ENCODE measurements at regions not wholly inside any gene's neighbourhood (a gene's known extent, or its start where the extent isn't known, plus 50 kb on each side); places are given as distances from the start of the nearest gene placed in this dataset.

DNA sequence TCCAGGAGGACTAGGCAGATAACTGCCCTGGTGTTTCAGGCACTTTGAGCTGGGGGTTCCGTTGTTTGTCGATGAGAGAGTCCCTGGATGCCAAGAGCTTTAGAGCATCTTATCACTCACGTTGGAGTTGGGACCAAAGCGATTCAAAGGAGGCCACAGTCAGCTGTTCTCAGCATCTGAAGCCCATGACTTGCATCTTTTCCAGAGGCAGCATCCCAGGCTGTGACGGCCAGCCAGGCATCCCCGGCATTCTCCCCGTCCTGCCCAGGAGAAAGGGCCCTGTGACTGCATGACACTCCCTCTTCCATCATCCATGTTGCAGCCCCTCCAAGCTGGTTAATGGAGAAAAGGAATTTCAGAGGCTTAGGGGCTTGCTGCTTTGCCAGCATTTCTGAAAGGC is 520.3 kb downstream of the CDH26 start:
- DNase-seq (ENCODE audit: low spot score): no peak

DNA sequence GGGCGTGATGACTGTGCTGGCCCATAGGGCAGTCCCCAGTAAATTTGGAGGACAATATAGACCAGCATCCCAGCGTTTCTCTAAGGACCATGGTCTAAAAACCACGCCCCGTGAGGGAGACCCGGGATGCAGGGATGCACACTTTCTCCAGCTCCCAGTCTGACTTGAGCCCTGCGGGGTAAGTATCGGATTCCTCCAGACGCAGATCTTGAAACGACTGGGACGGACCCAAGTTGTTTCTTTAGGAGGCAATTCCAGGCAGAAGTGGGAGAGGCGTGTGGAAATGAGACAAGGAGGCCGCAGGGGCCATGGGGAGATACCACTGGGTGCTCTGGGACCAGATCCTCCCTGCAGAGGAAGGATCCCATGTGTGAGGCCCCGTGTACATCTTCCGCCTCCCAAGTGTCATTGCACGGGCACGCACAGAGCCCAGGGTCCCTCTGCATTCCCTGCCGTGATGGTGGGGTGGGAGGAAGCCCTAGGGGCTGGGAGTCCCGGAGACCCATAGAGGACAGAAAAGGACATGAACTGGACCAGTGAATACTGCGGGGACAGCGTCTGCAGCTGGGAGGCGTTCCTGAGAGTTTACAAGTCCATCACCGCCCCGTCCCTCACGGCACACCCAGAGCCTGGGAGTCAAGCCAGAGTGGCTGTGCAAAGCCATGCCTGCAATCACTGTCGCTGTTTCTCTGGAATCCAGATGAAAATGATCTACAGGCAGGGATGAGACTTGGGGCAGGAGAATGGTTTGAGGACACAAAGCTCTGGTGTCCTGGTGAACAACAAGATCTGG is 522.9 kb downstream of the CDH26 start:
- no peak for DNase-seq (ENCODE audit: low spot score)

DNA sequence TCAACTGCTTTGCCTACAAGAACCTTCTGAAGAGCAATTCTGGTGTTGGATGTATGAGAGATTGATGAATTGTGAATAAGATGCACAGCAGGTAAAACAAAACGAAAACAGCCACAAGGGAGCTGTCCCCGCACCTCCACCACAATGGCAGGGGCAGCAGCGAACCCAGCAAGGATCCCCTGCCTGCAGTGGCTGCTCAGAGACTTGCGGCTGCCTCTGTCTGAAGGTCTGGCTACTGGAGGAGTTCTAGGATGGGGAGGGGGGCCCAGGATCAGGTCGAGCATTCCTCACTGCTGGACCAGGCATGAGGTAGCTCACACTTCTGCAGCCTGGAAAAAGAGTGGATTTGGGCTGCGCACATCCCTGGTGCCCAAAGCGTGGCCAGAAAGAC is 523.5 kb downstream of the CDH26 start:
- DNase-seq (ENCODE audit: low spot score): no peak

DNA sequence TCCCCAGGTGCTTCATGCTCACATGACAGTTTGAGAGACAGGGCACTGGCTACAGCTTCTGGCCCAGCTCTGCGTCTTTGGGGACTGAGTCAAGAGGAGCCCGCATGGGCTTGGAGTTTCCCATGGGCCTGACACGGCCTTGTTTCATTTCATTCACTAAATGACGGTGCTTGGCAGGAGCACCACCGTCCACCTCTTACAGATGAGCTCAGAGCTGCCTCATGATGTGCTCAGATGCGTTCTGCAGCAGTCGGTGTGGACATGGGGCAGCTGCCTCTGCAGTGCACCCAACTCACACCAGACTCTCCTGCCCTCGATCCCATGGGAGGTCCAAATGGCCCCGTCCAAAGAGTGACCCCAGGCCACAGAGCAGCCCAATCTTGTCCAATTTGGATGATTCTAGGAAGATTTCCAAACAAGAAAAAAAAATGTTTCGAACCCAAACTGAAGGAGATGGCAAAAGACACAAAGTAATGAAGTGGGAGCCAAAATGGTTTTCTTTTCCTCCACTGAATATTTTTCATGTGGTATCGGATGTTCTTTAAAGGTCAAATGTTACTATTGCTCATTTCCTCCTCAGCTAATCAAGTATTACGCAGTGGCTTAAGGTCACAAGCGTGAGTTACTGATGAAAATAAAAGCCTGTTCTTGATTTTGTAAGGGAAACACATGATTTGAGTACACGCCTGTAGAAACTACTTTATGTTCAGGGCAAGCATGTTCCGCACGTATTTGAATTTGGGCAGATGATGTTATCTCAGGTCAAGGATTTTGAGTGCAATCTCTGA is 524.2 kb downstream of the CDH26 start:
- no peak for DNase-seq (ENCODE audit: low spot score)

DNA sequence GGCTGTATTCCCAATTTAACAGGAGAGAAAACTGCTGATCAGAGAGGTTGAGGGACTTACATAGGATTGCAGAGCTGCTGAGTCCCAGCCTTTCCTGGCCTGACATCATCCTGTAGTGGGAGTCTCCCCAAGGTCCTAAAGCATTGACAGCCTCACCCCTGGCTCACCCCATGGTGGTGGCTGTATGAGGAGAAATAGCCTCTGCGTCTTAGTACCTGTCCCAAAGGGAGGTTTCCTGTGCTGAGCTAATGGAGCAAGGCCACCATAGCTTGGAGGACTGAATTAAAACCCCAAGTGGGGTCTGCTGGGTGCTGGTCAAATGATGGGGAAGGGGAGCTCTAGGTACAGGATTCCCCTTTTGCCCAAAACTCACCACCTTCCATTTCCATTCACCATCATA is 525.1 kb downstream of the CDH26 start:
- no peak for DNase-seq (ENCODE audit: low spot score)

DNA sequence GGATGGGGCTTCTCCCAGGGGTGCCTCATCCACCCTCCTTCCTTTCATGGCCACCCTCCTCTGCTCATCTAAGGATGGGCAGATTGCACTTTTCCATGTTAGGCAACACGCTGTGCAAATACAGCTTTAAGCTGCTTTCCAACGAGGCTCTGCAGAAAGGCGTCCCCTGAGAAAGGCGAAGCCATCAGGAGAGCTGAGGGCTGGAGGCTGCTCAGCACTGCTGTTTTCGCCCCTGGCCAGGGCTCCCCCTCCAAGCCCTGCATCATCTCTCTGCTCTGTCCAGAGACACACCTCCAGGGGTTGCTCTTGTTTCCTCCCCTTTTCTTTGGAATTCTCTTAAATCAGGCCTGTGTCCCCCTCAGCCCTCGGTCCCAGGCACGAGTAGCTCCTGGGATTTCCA is 526.1 kb downstream of the CDH26 start:
- no peak for DNase-seq (ENCODE audit: low spot score)

DNA sequence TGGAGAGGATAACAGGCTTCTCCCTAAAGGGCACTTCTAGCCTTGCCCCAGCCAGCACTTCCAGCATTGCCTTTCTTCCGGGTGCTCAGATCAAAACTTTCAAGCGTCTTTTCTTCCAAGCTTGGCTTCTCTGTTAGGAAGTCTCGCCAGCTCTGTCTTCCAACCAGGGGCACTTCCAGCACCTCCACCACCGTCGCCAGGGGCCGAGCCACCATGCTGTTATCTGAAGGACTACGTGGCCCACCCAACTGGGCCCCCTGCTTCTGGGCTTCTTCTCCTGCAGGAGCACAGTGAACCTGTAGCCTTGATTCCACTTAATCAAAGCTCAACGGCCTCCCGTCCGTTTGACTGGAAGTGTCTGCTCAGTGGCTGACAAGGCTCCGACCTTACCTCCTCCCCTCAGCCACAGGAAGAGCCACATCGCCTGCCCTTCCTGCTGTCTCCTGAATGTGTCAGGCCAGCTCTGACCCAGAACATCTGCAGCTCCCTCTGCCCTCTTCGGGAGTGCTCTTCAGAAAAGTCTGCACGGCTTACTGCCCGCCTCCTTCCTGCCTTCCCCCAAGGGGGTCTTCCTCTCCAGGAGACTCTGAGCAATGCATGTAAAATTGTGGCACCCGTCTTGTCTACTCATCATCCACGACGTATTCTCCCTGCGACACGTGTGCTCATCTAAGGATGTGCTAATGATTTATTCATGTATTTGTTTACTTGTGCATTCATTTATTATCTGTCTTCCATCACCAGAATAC is 527.0 kb downstream of the CDH26 start:
- DNase-seq (ENCODE audit: low spot score): no peak

DNA sequence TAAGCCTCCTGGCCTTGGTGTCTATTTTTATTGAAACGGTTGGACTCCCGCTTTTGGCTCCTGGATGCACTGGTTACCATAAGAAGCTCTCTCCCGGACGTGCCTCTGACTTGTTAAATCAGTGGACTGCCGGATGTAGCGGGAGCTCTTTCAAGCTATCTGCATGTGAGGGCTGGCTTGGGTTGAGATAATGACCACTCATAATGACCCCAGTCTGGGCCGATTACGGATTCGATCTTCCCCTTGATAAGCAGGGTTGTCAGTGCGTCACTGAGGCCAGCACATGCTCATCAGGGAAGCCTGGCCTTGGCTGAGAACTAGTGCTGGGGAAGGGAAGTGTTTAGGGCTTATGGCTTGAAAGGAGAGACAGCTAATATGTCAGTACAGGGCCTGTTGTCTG is 528.1 kb downstream of the CDH26 start:
- no peak for DNase-seq (ENCODE audit: low spot score)

DNA sequence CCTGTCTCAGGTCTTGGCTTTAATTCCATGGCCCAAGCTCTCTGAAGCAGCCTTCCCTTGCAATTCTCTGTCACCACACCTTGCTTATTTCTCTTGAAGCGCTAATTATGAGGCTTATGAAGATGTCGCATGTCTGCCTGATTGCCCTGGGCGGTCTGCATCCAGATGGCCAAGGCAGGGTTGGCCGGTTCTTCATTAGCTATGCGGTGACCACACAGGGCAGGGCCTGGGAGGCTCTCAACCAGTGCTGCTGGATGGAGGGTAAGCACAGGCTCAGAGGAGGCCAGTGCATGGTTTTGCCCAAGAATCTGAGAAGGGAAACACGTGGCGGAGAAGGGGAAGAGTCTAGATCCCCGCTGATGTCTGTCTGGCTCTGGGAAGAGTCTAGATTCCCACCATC is 528.7 kb downstream of the CDH26 start:
- DNase-seq (ENCODE audit: low spot score): no peak

DNA sequence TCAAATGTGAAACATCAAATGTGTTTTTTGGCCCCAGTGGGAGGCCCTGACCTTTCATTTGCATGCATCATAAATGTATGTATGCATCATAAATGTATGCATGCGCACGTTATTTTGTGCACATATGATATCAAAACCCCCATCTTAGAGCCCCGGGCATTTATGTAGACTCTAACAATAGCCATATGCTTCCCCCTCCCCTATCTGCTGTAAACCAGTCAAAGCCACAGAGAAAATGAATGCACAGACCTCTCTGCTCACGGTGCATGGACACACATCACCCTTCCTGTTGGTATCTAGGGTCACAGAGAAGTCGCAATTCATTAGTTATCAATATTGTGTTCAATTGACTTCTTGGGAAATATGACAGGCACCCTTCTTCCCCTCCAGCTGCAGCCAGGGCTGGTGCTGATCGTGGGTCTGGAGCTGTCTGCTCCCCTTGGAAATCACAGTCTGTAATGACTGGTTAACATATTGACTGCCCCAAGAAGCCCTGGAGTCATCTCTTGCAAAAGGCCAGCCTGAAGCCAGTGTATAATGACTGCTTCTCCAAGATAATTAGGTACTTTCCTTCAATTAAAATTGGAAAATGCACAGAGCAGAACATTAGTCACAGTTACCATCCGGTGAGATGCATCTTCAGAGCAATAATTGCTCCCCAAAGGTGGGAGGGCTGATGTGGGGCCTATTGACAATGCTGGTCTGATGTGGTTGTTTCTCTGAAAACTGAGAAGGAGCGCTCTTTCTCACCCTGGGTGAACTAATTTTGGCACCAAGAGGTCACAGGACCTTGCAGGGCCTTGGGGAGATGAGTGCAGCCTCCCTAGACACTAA is 532.2 kb downstream of the CDH26 start:
- no peak for DNase-seq (ENCODE audit: low spot score)

DNA sequence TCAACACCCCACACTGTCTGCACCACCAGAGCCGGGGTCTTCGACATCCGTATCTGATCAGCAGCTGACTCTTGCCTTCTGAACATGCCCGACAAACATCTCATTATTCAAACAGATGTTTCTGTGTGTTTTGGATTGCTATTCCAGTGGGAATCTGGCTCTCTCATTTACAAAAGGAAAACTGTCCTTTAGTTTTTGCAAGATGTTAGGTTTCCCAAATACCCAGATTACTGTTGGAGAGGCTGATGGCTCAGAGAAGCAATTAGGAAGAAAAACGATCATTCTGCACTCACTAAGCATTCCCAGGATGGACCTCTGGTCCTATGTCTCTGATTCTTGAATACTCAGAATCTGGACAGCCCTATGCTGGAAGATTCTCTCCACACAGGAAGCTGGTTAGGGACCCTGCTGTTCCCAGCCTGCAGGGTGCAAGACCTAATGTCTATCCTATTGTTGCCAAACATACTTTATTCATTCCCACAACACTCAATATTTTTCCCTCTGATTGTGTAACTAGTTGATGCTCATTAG is 532.9 kb downstream of the CDH26 start:
- no peak for DNase-seq (ENCODE audit: low spot score)

DNA sequence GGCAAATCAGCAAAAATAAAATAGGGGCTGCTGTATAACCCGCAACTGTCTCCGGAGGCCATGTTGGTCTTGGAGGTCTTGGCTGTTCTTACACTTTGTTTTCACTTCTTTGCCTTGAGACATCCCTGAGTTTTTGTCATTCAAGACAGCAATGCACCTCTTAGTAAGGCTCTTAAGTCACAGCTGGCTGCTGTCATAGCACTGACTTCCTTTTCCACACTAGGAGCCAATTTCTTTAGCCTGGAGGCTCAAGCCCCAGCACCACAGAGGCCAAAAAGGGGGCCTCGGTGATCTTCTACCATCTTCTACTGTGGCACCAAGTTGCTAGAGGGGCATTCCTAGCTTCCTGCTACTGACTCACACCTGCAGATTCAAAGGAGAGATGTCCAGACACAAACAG is 536.3 kb downstream of the CDH26 start:
- no peak for DNase-seq (ENCODE audit: low spot score)

DNA sequence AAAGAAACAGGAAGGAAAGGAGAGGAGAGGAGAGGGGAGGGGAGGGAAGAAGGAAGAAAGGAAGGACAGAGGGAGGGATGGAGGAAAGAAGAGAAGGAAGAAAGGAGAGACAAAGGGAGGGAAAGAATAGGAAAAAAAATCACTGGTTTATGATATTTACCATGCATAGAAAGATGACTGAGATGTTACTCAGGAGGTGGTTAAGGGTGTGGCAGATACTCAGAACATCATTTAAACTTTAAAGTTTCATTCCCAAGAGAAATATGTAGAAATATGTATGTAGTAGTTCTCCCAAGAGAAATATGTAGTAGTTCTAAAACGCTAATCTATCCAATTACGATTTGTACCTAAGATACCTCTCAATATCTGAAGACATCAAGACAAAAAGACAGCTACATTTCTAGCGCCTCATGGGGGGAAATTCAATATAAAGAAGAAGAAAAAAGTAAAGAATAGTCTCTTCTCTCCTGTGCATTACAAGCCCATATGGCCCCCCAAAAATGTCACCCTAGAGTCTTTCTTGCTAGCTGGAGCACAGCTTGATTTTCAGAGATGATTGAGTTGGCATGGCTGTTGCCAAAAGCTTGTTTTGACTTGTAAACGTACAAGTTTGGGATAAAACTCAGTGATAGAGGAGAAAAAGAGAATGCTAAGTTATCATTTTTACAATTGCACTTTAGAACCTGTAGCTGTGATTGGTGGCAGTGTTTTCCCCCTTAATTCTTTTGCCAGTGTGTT is 539.2 kb downstream of the CDH26 start:
- DNase-seq (ENCODE audit: low spot score): no peak

DNA sequence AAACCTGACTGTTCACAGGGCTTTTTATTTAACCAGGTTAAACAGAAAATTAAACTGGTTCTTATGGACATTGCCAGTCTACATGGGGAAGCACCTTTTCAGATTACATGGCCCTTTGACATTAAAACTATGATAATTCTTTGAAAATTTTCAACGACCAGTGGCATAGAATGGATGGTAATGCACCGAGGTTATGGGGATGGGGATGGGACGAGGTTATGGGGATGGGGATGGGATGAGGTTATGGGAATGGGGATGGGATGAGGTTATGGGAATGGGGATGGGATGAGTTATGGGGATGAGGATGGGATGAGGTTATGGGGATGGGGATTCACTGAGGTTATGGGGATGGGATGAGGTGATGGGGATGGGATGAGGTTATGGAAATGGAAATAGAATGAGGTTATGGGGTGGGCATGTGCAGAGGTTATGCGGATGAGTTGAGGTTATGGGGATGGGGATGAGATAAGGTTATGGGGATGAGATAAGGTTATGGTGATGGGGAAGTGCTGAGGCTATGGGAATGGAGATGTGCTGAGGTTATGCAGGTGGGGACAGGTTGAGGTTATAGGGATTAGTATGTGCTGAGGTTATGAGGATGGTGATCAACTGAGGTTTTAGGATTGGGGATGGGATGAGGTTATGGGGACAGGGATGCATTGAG is 541.9 kb downstream of the CDH26 start:
- no peak for DNase-seq (ENCODE audit: low spot score)

DNA sequence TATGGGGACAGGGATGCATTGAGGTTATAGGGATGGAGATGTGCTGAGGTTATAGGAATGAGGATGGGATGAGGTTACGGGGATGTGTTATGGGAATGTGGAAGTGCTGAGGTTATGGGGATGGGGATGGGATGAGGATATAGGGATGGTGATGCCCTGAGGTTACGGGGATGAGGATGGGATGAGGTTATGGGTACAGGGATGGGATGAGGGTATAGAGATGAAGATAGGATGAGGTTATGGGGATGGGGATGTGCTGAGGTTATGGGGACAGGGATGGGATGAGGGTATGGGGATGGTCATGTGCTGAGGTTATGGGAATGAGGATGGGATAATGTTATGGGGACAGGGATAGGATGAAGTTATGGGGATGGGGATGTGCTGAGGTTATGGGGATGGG is 542.8 kb downstream of the CDH26 start:
- no peak for DNase-seq (ENCODE audit: low spot score)

DNA sequence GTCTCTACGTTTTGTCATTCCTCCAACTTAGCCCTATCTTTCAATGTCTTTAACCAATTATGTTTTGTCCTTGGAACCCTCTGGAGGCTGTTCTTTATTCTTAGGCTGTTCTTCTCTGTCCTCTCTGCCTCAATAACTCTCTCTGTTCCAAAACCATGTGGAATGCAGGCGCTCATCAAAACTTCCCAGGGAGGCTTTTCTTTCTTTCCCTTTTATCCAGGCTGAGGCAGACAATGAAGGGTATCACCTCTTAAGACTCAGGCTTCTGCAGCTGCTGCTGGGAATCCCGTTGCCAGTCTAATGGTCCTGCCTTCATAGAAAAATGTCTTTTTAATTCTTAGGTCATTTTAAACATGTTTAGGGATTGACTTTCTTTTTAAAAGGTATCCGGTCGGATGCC is 544.7 kb downstream of the CDH26 start:
- DNase-seq (ENCODE audit: low spot score): no peak

DNA sequence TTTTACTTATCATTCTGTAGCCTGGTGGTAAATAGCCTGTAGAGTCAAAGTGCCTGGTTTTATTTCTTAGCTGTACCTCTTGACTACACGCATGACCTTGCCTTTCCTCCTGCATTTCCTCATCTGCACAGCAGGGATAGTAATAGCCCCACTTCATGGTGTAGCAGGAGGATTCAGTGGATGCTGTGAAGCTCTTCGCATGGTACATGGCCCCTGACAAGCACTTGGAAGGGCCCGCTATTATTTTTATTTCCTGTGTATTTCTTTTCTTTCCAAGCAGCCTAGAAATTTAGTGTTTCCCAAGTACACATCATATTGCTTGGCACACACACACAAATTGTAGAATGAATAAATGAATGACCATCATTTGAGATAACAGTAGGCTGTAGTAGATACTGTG is 547.2 kb downstream of the CDH26 start:
- DNase-seq (ENCODE audit: low spot score): no peak

DNA sequence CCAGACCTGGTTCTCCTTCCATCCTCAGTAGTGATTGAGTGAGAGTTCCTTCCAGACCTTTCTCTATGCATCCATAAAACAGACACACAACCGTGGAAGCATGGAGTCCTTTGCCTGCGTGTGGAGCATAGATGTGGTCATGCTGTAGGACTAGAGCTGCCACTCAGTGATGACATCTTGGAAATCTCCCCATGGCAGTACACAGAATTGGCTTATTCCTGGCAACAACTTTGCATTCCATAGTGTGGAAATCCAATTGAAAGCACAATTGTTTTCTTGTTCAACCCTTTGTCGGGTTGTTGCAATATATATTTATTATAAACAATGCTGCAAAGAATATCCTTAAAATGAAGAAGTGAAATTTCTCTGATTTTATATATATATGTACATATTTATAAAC is 547.8 kb downstream of the CDH26 start:
- DNase-seq (ENCODE audit: low spot score): no peak

DNA sequence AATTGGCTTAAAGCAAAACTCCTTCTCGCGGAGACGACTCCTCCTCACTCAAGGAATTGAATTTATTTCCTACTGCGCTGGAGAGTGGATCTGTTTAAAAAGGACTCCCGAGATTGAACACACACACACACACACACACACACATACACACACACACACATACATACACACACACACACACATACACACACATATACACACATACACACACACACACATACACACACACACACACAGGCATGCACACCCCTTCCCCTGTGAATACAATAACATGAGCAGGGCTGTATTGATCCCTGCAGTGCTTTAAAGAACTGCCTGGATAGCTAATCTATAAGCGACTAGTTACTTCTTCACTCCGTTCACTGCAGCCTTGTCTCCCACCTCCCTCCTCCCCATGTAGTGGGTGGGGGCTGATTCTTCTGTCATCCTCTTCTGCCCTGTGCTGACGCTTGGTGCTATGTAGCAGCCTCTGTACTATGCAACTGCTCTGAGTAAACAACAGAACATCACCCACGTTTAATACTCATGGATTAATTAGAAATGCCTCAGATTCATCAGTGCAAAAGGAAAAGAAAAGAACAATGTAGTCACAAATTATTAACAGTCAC is 549.0 kb downstream of the CDH26 start:
- DNase-seq (ENCODE audit: low spot score): no peak

DNA sequence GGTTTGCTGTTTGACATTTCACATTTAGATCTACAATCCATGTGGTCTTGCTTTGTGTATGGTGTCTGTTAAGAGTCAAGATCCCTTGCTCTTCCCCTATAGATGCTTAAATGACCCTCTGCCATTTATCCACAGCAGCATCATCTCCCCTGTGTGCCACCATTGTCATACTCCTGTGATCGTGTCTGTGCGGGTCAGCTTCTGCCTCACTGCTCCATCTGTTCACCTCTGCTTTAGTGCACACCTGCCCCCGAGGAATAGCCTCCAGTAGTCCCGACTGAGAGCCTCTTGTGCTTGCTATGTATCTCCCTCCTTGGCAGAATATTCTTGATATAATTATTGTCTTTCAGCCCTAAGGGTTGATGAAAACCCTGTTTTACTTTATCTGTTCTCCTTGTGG is 551.2 kb downstream of the CDH26 start:
- no peak for DNase-seq (ENCODE audit: low spot score)

Data from H4 (cell line).